ENCODE measurements at regions not wholly inside any gene's neighbourhood (a gene's known extent, or its start where the extent isn't known, plus 50 kb on each side); places are given as distances from the start of the nearest gene placed in this dataset.

DNA sequence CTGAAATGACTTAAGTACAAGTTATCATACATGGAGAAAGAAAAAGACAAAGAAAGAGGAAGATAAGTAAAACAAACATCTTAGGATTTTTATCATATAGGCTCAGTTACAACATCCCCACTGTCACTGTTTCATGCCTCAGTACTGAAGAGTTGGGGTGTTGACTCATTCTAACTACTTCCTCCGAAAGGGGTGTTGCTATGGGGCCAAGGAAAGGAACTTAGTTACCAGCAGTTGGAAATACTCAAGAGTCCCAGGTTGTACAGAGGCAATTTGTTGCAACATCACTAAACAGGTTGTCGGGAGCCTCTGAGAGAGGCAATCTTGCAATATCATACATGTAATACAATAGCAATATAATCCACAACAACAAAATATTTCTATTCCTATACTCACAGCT lies 1264.7 kb downstream of the PCDH7 start:
- DNase-seq (ENCODE audit: extremely low spot score, unreplicated experiment), result no peak
- H3K4me1 Mint-ChIP-seq (ENCODE audit: unreplicated experiment), result no peaks in the 10 kb centered on the region
- no peaks in the 10 kb centered on the region for H3K9me3 Mint-ChIP-seq
- peaks cover under 1% of the 10 kb centered on the region for H3K36me3 Mint-ChIP-seq
- no peak overlapping the region for H3K27ac Mint-ChIP-seq
- no peaks in the 10 kb centered on the region for H3K27me3 Mint-ChIP-seq
- no peak overlapping the region for H3K4me3 Mint-ChIP-seq
- TF ChIP-seq, protein P1, sequence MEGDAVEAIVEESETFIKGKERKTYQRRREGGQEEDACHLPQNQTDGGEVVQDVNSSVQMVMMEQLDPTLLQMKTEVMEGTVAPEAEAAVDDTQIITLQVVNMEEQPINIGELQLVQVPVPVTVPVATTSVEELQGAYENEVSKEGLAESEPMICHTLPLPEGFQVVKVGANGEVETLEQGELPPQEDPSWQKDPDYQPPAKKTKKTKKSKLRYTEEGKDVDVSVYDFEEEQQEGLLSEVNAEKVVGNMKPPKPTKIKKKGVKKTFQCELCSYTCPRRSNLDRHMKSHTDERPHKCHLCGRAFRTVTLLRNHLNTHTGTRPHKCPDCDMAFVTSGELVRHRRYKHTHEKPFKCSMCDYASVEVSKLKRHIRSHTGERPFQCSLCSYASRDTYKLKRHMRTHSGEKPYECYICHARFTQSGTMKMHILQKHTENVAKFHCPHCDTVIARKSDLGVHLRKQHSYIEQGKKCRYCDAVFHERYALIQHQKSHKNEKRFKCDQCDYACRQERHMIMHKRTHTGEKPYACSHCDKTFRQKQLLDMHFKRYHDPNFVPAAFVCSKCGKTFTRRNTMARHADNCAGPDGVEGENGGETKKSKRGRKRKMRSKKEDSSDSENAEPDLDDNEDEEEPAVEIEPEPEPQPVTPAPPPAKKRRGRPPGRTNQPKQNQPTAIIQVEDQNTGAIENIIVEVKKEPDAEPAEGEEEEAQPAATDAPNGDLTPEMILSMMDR (conservative IDR thresholded peaks at IDR 0.05), result no peak

DNA sequence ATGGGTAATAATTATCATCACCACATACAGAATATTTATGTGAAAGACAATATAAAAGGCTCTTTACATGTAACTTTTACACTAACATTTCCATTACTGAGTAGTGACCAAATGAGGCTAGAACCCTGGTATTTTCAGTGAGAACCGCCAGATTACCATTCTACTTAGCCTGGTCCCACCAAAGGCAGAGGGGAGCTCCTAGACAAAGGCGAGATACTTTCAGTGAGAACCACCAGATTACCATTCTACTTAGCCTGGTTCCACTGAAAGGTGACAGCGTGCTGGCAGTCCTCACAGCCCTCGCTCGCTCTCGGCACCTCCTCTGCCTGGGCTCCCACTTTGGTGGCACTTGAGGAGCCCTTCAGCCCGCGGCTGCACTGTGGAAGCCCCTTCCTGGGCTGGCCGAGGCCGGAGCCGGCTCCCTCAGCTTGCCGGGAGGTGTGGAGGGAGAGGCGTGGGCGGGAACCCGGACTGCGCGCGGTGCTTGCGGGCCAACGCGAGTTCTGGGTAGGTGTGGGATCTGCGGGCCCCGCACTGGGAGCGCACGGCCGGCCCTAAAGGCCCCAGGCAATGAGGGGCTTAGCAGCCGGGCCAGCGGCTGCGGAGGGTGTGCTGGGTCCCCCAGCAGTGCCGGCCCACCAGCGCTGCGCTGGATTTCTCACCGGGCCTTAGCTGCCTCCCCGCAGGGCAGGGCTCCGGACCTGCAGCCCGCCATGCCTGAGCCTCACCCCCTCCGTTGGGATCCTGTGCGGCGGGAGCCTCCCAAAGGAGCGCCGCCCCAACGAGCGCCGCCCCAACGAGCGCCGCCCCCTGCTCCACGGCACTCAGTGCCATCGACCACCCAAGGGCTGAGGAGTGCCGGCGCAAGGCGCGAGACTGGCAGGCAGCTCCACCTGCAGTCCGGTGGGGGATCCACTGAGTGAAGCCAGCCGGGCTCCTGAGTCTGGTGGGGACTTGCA lies 1276.1 kb downstream of the PCDH7 start:
- no peaks in the 10 kb centered on the region for H3K4me1 Mint-ChIP-seq (ENCODE audit: unreplicated experiment)
- peaks cover 1% of the 10 kb centered on the region for H3K36me3 Mint-ChIP-seq
- H3K27me3 Mint-ChIP-seq, result no peaks in the 10 kb centered on the region
- DNase-seq (ENCODE audit: extremely low spot score, unreplicated experiment), result no peak
- TF ChIP-seq, protein P1 (conservative IDR thresholded peaks at IDR 0.05), result no peak
- peaks cover 6% of the 10 kb centered on the region for H3K9me3 Mint-ChIP-seq
- peak overlapping the region; percentile 75 for H3K4me3 Mint-ChIP-seq
- H3K27ac Mint-ChIP-seq, result no peak overlapping the region

DNA sequence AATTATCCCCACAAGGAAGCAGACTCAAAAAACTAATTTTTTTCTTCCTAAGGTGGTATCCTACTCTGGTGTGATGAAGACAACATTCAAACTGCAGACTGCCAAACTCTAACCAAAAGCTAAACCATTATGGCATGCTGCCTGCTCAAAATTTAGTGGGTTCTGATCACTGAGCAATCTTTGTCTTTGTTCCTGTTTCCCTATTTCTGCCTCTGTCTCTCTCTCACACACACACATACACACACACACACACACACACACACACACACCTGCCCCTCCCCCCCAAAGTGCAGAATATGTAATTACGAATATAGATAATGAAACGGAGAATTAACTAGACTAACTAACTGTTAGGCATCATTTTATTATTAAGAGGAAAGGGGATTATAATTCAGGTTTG lies 1278.6 kb downstream of the PCDH7 start:
- no peak for DNase-seq (ENCODE audit: extremely low spot score, unreplicated experiment)
- Mint-ChIP-seq H3K27ac (no peak overlapping the region), H3K36me3 (no peaks in the 10 kb centered on the region), H3K27me3 (no peaks in the 10 kb centered on the region), H3K9me3 (no peaks in the 10 kb centered on the region), H3K4me3 (no peak overlapping the region), H3K4me1 (ENCODE audit: unreplicated experiment) (no peaks in the 10 kb centered on the region)
- TF ChIP-seq, protein P1 (conservative IDR thresholded peaks at IDR 0.05), result no peak

DNA sequence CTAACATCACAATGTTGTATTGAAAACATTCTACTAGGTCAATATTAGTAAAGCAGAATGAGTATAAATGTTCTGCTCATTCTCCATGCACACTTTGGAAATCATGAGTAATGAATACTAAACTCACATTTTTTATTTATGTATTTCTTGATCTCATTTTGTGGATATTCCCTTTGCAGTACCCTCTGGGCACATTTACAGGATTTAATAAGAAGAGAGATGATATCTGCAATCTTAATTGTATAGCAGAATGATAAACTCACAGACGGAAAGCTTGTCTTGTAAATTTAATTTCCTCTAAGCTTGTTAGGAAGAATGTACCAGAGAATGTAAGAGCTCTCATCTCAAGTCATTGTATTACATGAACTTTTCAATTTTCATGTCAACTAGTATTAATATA lies 1279.7 kb downstream of the PCDH7 start:
- no peaks in the 10 kb centered on the region for H3K27me3 Mint-ChIP-seq
- no peaks in the 10 kb centered on the region for H3K36me3 Mint-ChIP-seq
- H3K9me3 Mint-ChIP-seq, result no peaks in the 10 kb centered on the region
- H3K4me3 Mint-ChIP-seq, result no peak overlapping the region
- TF ChIP-seq, protein P1 (conservative IDR thresholded peaks at IDR 0.05), result no peak
- no peak overlapping the region for H3K27ac Mint-ChIP-seq
- no peaks in the 10 kb centered on the region for H3K4me1 Mint-ChIP-seq (ENCODE audit: unreplicated experiment)
- no peak for DNase-seq (ENCODE audit: extremely low spot score, unreplicated experiment)

DNA sequence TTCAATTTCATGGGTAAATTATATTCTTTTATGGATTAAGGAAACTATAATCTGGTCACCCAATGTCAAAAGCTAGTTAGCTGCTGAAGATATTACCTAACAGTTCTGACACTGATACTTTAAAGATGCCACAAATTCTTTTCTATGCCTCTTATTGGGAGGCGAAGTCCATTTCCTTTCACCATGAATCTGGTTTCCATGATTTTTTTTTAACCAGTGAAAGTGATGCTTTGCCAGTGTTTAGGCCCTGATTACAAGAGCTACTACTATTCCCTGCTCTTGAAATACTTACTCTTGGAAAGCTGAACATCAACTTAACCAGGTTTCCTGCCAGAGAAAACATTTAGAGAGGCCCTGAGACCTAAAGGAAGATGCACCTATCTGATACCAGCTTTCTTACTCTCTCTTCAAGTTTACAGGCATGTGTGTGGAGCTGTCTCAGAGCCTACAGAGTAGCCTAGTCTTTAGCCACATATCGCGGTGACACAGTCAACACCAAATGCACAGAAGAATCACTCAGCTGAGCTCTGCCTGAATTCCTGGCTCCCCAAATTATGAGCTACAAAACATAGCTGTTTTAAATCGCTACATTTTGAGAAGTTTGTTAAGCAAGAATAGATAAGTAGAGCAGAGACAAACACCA lies 1280.8 kb downstream of the PCDH7 start:
- H3K4me3 Mint-ChIP-seq, result no peak overlapping the region
- H3K9me3 Mint-ChIP-seq, result peaks cover 5% of the 10 kb centered on the region
- no peak overlapping the region for H3K27ac Mint-ChIP-seq
- no peak for DNase-seq (ENCODE audit: extremely low spot score, unreplicated experiment)
- H3K36me3 Mint-ChIP-seq, result no peaks in the 10 kb centered on the region
- TF ChIP-seq, protein P1 (conservative IDR thresholded peaks at IDR 0.05), result no peak
- no peaks in the 10 kb centered on the region for H3K4me1 Mint-ChIP-seq (ENCODE audit: unreplicated experiment)
- H3K27me3 Mint-ChIP-seq, result no peaks in the 10 kb centered on the region

All from type B pancreatic cell (in vitro differentiated cells).